GM21825 (cell line): ENCODE measurements at regions not wholly inside any gene's neighbourhood (a gene's known extent, or its start where the extent isn't known, plus 50 kb on each side); places are given as distances from the start of the nearest gene placed in this dataset.

ENCODE experiments used
- ATAC-seq: cut with Tn5 transposase; IDR thresholded peaks from one replicate; pipeline ENCODE4 v1.9.1; 2021; ENCODE audit warnings: mild to moderate bottlenecking, moderate library complexity; ENCODE audit not compliant: unreplicated experiment

- no peak for ATAC-seq
Observed at GRCh38 chr5:97835112-97835511, 652.1 kb upstream of the RIOK2 start.

DNA sequence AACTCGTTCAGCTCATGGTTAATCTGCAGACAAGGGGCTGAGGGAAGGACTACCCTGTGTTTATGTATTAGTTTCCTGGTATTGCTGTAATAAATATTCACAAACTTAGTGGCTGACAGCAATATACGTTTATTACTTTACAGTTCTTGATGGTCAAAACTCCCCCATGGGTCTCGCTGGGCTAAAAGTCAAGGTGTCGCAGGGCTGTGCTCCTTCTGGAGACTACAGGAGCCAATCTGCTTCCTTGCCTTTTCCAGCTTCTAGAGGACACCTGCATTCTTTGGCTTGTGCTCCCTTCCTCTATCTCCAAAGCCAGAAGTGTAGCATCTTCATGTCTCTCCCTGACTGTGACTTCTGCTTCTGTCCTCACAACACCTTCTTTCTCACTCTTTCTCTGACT is 653.8 kb upstream of the RIOK2 start:
- no peak for ATAC-seq

DNA sequence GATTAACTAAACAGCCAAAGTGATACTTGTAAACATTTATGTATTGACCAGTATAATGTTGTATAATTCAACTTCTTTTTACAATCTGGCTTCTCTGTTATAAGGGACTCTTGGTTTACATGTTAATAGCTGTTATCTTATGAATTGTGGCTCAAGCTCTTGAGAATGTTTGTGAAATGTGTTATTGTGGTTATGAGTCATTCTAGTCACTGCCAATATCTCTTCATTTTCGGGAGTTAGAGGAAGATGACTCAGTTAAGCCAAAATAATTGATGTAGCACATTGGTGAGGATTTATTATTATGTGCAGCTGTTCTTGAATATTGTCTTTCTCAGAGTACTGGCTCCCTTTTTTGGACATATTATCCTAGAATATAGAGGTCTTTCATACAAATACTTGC is 655.2 kb upstream of the RIOK2 start:
- ATAC-seq, result peak; percentile 96

DNA sequence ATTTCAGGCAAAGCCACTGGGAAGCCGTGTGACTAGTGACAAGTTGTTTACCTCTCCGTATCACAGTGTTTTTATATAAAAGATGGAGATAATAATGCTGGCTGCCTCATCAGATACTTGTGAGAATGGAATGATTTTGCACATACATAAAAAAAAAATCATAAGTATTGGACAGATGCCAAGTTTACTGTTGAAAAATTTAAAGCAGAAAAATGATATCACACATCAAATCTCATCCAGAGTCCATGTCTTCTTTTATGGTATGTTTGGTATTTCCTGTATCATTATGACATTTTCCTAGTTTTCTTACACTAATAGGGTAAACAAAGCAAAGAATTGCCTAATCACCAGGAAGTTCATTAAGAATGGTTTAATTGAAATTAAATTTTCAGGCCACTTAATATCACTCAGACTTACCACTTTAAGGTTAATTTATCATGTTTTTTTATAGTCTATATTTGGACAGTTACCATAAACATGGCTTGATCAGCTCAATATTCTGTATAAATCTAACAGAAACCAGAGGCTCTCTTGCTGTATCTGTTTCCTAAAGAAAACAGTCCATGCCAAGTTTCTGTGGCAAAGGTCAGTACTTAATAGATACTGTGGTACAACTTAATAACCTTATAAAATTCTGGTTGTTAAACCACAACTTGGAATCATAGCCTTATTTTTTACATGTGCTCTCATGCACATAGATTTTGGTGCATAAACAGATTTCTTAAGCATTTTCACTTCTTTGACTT is 656.5 kb upstream of the RIOK2 start:
- ATAC-seq, result no peak

DNA sequence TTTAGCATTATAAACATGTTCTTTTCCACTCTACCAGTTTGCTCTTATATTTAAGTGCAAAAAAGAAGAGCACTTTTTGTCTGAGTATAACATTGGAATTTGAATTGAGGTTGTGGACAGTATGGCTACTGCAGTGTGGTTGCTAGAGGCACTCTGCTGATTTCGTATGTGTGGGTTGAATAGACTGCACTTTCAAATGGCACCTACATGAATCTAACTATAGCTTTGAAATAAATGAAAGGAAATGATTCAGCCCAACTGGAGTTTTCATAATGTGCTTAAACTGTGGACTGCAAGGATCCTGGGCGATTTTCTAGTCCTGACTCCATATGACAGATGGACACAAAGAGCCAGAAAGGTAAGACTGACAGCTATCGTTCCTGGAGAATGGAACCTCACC is 657.6 kb upstream of the RIOK2 start:
- ATAC-seq, result no peak

GRCh38 chr5:97842687-97843086 is 659.6 kb upstream of the RIOK2 start:
- ATAC-seq, result no peak

- ATAC-seq, result no peak
Observed at GRCh38 chr5:97844797-97845196, 661.8 kb upstream of the RIOK2 start.

DNA sequence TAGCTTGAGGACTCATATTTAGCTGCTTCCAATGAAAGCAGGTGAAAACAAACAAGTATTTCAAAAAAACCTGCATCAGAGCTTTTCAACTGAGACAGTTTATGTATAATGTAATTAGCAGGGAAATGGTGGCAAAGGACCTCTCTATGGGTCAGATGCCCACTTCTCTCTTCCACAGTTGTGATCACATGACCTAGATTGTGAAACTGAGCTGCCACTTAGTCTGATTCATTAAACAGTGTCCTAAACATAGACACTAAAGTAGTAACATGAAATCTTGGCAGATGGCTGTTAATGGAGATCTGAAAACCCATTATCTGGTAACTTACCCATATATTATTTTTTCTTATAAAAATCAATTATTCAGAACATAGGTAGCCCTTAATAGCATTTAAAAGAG is 663.6 kb upstream of the RIOK2 start:
- ATAC-seq, result no peak

- ATAC-seq, result no peak
Observed at GRCh38 chr5:97847920-97848631, 665.0 kb upstream of the RIOK2 start.

- ATAC-seq, result no peak
Observed at GRCh38 chr5:97851036-97851435, 668.0 kb upstream of the RIOK2 start.

DNA sequence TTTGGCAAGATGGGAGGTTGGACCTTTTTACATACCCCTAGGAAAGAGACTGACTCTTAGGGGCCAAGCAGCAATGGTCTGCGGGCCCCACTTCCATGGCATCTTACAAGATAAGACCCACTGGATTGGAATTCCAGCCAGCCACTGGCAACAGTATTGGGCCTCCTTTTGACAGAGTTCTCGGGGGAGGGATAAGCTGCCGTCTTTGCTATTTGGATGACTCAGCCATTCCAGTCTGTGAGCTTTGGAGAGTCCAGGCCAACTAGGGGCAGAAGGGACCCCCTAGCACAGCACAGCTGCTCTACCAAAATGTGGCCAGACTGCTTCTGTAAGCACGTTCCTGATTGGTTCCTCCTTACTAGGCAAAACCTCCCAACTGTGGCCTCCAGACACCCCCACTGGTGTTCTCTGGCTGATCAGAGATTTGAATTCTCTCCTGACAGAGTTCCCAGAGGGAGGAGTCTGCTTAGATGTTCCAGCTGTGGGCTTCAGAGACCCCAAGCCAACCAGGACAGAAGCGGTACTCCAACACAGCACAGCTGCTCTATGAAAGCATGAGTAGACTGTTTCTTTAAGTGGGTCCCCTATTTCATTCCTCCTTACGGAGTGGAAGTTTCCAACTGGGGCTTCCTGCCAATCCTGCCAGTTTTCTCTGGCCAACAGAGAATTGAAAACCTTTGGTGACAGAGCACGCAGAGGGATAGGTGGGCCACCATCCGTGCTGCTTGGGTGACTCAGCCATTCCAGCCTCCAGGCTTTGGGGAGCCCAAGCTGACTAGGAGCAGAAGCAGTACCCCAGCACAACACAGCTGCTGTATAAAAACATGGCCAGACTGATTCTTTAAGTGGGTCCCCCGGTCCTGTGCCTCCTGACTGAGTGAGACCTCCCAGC is 672.1 kb upstream of the RIOK2 start:
- no peak for ATAC-seq

- no peak for ATAC-seq
Observed at GRCh38 chr5:97874491-97874890, 691.4 kb upstream of the RIOK2 start.

GRCh38 chr5:97876272-97876671 is 693.2 kb upstream of the RIOK2 start:
- no peak for ATAC-seq

DNA sequence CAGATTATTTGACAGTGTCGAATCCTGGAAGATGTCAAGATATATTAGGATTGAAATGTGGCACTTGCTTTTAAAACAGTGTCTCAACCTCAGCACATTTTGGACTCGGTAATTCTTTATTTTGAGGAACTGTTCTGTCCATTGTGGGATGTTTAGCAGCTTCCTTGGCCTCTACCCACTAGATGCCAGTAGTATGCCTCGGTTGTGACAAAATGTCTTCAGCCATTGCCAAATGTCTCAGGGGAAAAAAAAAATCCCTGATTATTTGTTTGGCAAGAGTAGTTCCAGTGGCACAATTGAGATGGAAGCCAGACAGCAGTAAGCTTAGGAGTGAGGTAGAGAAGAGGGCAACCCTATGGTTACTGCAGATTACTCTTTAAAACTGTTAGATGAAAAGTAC is 694.5 kb upstream of the RIOK2 start:
- ATAC-seq, result no peak

GRCh38 chr5:97888439-97888838 is 705.4 kb upstream of the RIOK2 start:
- peak; percentile 97 for ATAC-seq

DNA sequence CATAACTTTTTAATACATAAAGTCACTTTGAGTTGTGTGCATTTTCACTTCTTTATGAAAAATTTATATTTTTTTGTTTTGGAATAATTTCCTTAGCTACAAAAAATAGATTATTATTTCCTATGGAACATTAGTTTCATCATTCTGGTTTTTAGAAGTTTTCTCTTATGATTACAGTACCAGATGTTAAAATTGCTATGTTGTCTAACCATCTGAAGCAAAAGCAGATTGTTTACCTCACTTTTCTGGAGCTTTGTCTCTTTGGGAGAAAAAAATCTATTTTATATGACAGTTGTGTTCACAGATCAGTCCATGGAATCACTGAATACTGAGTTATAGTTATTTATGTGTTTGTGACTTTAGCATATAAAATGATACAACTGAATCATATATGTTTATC is 708.9 kb upstream of the RIOK2 start:
- ATAC-seq, result no peak

GRCh38 chr5:97903742-97904141 is 720.7 kb upstream of the RIOK2 start:
- ATAC-seq, result no peak

DNA sequence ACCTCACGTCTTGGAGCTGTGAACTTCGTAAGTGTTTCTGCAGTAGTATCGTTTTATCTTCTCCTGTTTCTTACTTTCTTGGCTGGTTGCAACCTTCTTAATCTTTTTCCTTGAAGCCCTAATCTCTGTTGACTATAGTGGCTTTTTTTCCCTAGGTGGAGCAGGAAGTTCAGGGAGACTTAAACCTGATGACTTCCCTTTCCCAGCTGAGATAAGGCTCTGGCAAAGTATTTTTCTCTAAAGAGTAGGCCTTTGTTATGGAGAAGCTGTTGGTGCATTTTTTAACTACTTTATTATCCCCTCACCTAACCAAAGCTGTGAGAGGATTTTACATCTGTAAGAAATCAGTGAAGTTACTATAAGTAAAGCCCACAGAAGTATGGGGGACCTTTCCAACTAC is 723.1 kb upstream of the RIOK2 start:
- no peak for ATAC-seq

DNA sequence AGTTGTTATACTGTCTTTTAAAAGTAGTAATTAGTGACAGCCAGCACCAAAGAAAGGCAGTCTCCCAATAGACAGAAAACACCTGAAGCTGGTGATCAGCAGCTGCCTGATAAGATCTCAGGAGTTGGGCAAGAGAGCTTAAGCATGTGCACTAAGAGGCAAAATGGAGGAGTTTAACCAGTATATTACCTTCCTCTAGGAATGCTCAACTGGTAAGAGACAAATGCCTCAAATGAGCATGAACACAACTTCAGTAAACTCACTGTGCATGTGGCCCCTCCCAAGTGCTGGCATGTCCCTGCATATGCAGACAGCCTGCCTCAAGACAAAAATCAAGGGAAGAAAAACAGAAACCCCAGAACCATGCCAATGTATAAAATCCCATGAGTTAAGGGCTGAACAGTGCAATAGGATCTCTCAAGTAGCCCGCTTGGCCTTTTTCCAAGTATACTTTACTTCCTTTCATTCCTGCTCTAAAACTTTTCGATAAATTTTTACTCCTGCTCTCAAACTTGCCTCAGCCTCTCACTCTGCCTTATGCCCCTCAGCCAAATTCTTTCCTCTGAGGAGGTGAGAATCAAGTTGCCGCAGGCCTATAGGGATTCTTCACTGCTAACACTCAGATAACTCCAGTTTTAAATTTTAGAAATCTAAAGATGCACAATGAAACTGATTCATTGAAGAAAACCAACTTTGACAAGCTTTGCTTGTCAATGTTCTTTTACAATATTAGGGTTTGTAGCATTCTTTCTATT is 724.8 kb upstream of the RIOK2 start:
- ATAC-seq, result no peak

GRCh38 chr5:97909541-97909940 is 726.5 kb upstream of the RIOK2 start:
- ATAC-seq, result no peak

- no peak for ATAC-seq
Observed at GRCh38 chr5:97914483-97914882, 731.4 kb upstream of the RIOK2 start.
